ENCODE measurements at regions not wholly inside any gene's neighbourhood (a gene's known extent, or its start where the extent isn't known, plus 50 kb on each side); places are given as distances from the start of the nearest gene placed in this dataset.

- DNase-seq (ENCODE audit: low read depth in 1 of 2, low spot score in 2 of 2) (no peak), FAIRE-seq (no peak)
- TF ChIP-seq RNF2 (IDR thresholded peaks at IDR 0.05; ENCODE audit: borderline replicate concordance, low read depth, low read length, missing control alignments, poor library complexity, severe bottlenecking) (no peak), PHF8 (conservative IDR thresholded peaks at IDR 0.05; ENCODE audit: low read depth, low read length) (no peak), POLR2A (IDR thresholded peaks at IDR 0.05; ENCODE audit: control extremely low read depth in 1 of 2, low read depth in 2 of 2, low read length in 2 of 2) (no peak), SIX5 (IDR thresholded peaks at IDR 0.05; ENCODE audit: low read depth, low read length) (no peak), ATF3 (IDR thresholded peaks at IDR 0.05; ENCODE audit: insufficient read depth, low read depth, low read length) (no peak), EGR1 (IDR thresholded peaks at IDR 0.05; ENCODE audit: borderline replicate concordance, low read depth, low read length) (no peak), GABPA (IDR thresholded peaks at IDR 0.05; ENCODE audit: borderline replicate concordance, insufficient read depth, low read length) (no peak), MAX (IDR thresholded peaks at IDR 0.05) (no peak), KDM5A (IDR thresholded peaks at IDR 0.05; ENCODE audit: low read length) (no peak), GTF2F1 (IDR thresholded peaks at IDR 0.05; ENCODE audit: borderline replicate concordance, low read depth, low read length) (no peak), JUND (IDR thresholded peaks at IDR 0.05; ENCODE audit: low read length) (no peak), BRCA1 (IDR thresholded peaks at IDR 0.05; ENCODE audit: low read depth, low read length) (no peak), MAFK (IDR thresholded peaks at IDR 0.05; ENCODE audit: low read depth, low read length) (no peak)
- Histone ChIP-seq H3K23ac (ENCODE audit: insufficient read length) (no peak overlapping the region), H3K79me2 (ENCODE audit: control insufficient read depth in 1 of 2, insufficient read depth in 2 of 2, low read length in 2 of 2) (no peaks in the 10 kb centered on the region), H2BK12ac (ENCODE audit: low read depth, low read length) (no peak overlapping the region), H4K20me1 (replicated peaks in 1 of 2; ENCODE audit: control insufficient read depth in 1 of 2, insufficient read depth in 2 of 2, low read length in 2 of 2) (no peaks in the 10 kb centered on the region), H2AFZ (ENCODE audit: low read length) (no peak overlapping the region), H3K4me3 (ENCODE audit: extremely low read depth in 1 of 4, insufficient read depth in 2 of 4, low read depth in 3 of 4, low read length in 4 of 4) (no peak overlapping the region), H3K4me2 (ENCODE audit: insufficient read depth in 1 of 2, low read depth in 2 of 2, low read length in 2 of 2) (no peak overlapping the region), H4K8ac (ENCODE audit: extremely low read depth, insufficient read depth, low read length) (no peak overlapping the region), H3K18ac (ENCODE audit: extremely low read depth, low read length) (no peak overlapping the region), H2AK5ac (ENCODE audit: low read depth, low read length) (no peak overlapping the region), H4K5ac (ENCODE audit: insufficient read length, low read depth, low read length) (no peak overlapping the region), H2BK15ac (ENCODE audit: low read length) (no peak overlapping the region), H3K36me3 (ENCODE audit: control insufficient read depth in 2 of 4, insufficient read depth in 4 of 4, low read length in 3 of 4) (no peaks in the 10 kb centered on the region), H3K27me3 (replicated peaks in 1 of 4; ENCODE audit: control insufficient read depth in 3 of 4, extremely low read depth in 1 of 4, insufficient read depth in 3 of 4, low read length in 3 of 4) (no peaks in the 10 kb centered on the region; a peak in 1 of 7 replicates), H4K91ac (replicated peaks; ENCODE audit: insufficient read length, low read length) (no peak overlapping the region), H3K23me2 (ENCODE audit: low read depth, low read length) (no peaks in the 10 kb centered on the region), H3K9ac (replicated peaks in 1 of 4; ENCODE audit: extremely low read depth in 1 of 4, low read depth in 3 of 4, low read length in 3 of 4) (no peak overlapping the region), H3K56ac (replicated peaks; ENCODE audit: insufficient read length, low read depth, low read length) (no peak overlapping the region), H2BK120ac (replicated peaks; ENCODE audit: low read depth, low read length) (no peak overlapping the region), H3K4me1 (replicated peaks in 1 of 4; ENCODE audit: control insufficient read depth in 3 of 4, insufficient read depth in 4 of 4, low read length in 3 of 4) (no peaks in the 10 kb centered on the region), H3K9me3 (ENCODE audit: insufficient read depth in 2 of 2, low read depth in 1 of 2, low read length in 1 of 2) (no peaks in the 10 kb centered on the region), H2BK20ac (ENCODE audit: low read length) (no peak overlapping the region), H3K14ac (ENCODE audit: insufficient read length) (no peak overlapping the region), H2BK5ac (ENCODE audit: low read depth, low read length) (no peak overlapping the region), H3K27ac (ENCODE audit: low read depth, low read length) (no peak overlapping the region), H3K4ac (replicated peaks; ENCODE audit: insufficient read length, low read depth, low read length) (no peak overlapping the region), H3K79me1 (ENCODE audit: low read depth, low read length) (no peaks in the 10 kb centered on the region)
- ChIA-PET POLR2A (ENCODE audit: partially characterized antibody) (no interaction called here), CTCF (ENCODE audit: partially characterized antibody) (no interaction called here)
- whole genome bisulfite sequencing, 2 experiments (ENCODE audit: extremely low coverage in 1 of 2, insufficient coverage in 1 of 2, insufficient read length in 1 of 2, insufficient replicate concordance in 2 of 2, low coverage in 1 of 2, low lambda C conversion rate in 2 of 2, missing lambda C conversion rate in 1 of 2), result 89 to 100% methylated on average over 2 to 4 of the region's 4 CpGs
These were observed 72.5 kb upstream of the SPEF2 start for GRCh38 chr5:35545190-35545589.

Measured in H1 (cell line).